Smooth muscle cell (in vitro differentiated cells): ENCODE measurements at regions not wholly inside any gene's neighbourhood (a gene's known extent, or its start where the extent isn't known, plus 50 kb on each side); places are given as distances from the start of the nearest gene placed in this dataset.

Experiments
- DNase-seq: peaks from one replicate; lab custom pipeline; 2025; ENCODE audit not compliant: unreplicated experiment; lab: John Stamatoyannopoulos, UW
- H2AFZ ChIP-seq: fragments of 200-600 bp; sonication (generic); 2 replicates; pipeline ENCODE4 v1.6.0; 2016; ENCODE audit warnings: antibody characterized with exemption, low read depth, mild to moderate bottlenecking
- H3F3A ChIP-seq: fragments of 200-600 bp; sonication (generic); 2 replicates; pipeline ENCODE4 v1.6.0; 2017; ENCODE audit warnings: antibody characterized with exemption, low read depth
- H3K27ac ChIP-seq: fragments of 200-600 bp; sonication (generic); 2 replicates; pipeline ENCODE4 v1.5.1; 2016; ENCODE audit warnings: low read depth, mild to moderate bottlenecking
- H3K27me3 ChIP-seq: fragments of 200-600 bp; sonication (generic); 2 replicates; pipeline ENCODE4 v1.6.1; 2016; ENCODE audit warnings: low read depth, mild to moderate bottlenecking
- H3K36me3 ChIP-seq: fragments of 200-600 bp; sonication (generic); 2 replicates; pipeline ENCODE4 v1.5.1; 2016; ENCODE audit warnings: low read depth
- H3K4me1 ChIP-seq: fragments of 200-600 bp; sonication (generic); 2 replicates; pipeline ENCODE4 v1.5.1; 2016; ENCODE audit warnings: low read depth
- H3K4me2 ChIP-seq: fragments of 200-600 bp; sonication (generic); 2 replicates; pipeline ENCODE4 v1.6.0; 2016; ENCODE audit warnings: mild to moderate bottlenecking
- H3K4me3 ChIP-seq: fragments of 200-600 bp; sonication (generic); 2 replicates; pipeline ENCODE4 v1.5.1; 2016; ENCODE audit warnings: mild to moderate bottlenecking
- H3K79me2 ChIP-seq: fragments of 200-600 bp; sonication (generic); 2 replicates; pipeline ENCODE4 v1.6.0; 2016; ENCODE audit warnings: low read depth, mild to moderate bottlenecking
- H3K9ac ChIP-seq: fragments of 200-600 bp; sonication (generic); 2 replicates; pipeline ENCODE4 v1.6.0; 2016; ENCODE audit warnings: low read depth
- H3K9me3 ChIP-seq: fragments of 200-600 bp; sonication (generic); replicated peaks from 2 replicates; pipeline ENCODE4 v1.5.1; 2016; ENCODE audit warnings: low read depth
- H4K20me1 ChIP-seq: fragments of 200-600 bp; sonication (generic); 2 replicates; pipeline ENCODE4 v1.6.0; 2016; ENCODE audit warnings: low read depth
- WGBS: methylation state at CpG from one replicate; pipeline ENCODE4 v1.1.7; 2016; ENCODE audit warnings: low lambda C conversion rate; 5-methylcytosine and 5-hydroxymethylcytosine counted together
- TF ChIP-seq, protein P1 (sequence below): fragments of 200-600 bp; sonication (generic); IDR thresholded peaks from 2 replicates; pipeline ENCODE4 v1.5.1; 2017; ENCODE audit warnings: borderline replicate concordance, mild to moderate bottlenecking, antibody characterized with exemption; ENCODE audit not compliant: insufficient read depth, poor library complexity, severe bottlenecking

DNA sequence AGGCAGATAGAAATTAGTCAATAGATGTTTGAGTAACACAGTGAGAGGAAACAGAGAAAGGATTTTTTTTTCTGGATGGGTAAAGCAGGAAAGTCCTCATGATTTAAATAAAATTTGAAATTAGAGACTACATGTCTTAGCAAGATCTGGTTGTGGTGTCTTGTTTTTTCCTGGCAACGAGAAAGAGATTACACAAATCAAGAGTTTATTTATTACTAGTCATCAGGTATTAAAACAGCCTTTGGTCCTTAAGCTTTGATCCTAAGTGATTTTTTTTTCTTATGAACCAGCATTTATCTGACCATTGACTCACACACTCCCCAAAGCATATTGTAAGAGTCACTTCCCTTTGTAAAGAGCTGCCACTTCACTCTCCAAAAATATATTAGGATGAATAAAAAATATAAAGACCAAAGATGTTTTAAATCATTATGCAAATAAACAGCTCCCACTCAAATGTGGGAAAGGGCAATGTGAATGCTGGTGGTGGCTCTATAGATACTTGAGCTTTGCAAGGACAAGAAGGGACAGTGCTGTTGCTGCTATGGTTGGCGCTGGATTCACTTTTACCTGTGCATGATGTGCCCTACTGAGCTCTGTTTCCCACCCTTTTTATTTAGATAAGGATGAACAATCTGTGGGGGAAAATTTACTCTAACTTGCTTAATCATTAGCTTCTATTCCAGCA is 1726.5 kb downstream of the MAT2B start:
- 43% methylated on average over 2 of the region's 2 CpGs for WGBS
- TF ChIP-seq, protein P1, sequence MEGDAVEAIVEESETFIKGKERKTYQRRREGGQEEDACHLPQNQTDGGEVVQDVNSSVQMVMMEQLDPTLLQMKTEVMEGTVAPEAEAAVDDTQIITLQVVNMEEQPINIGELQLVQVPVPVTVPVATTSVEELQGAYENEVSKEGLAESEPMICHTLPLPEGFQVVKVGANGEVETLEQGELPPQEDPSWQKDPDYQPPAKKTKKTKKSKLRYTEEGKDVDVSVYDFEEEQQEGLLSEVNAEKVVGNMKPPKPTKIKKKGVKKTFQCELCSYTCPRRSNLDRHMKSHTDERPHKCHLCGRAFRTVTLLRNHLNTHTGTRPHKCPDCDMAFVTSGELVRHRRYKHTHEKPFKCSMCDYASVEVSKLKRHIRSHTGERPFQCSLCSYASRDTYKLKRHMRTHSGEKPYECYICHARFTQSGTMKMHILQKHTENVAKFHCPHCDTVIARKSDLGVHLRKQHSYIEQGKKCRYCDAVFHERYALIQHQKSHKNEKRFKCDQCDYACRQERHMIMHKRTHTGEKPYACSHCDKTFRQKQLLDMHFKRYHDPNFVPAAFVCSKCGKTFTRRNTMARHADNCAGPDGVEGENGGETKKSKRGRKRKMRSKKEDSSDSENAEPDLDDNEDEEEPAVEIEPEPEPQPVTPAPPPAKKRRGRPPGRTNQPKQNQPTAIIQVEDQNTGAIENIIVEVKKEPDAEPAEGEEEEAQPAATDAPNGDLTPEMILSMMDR: no peak

GRCh38 chr5:165232509-165233028 is 1727.2 kb downstream of the MAT2B start:
- Histone ChIP-seq H3K79me2 (no peaks in the 10 kb centered on the region), H3K9me3 (no peaks in the 10 kb centered on the region), H3F3A (no peaks in the 10 kb centered on the region), H3K4me3 (no peak overlapping the region), H3K9ac (no peak overlapping the region), H3K4me1 (no peaks in the 10 kb centered on the region), H2AFZ (peak overlapping the region; percentile 38), H4K20me1 (no peaks in the 10 kb centered on the region), H3K27me3 (no peaks in the 10 kb centered on the region), H3K36me3 (no peaks in the 10 kb centered on the region), H3K4me2 (peak overlapping the region; percentile 68), H3K27ac (no peak overlapping the region)
- WGBS: 31% methylated on average over 4 of the region's 4 CpGs
- TF ChIP-seq, protein P1: no peak
- DNase-seq: no peak

More for the DNA sequence above, 1726.5 kb downstream of the MAT2B start:
- DNase-seq: no peak
- Histone ChIP-seq H3K27me3 (no peaks in the 10 kb centered on the region), H3K4me1 (no peaks in the 10 kb centered on the region), H3K79me2 (no peaks in the 10 kb centered on the region), H4K20me1 (no peaks in the 10 kb centered on the region), H3K4me3 (no peak overlapping the region), H3F3A (no peaks in the 10 kb centered on the region), H3K4me2 (peak overlapping the region; percentile 68), H3K27ac (no peak overlapping the region), H3K9me3 (no peaks in the 10 kb centered on the region), H3K36me3 (no peaks in the 10 kb centered on the region), H3K9ac (no peak overlapping the region), H2AFZ (peak overlapping the region; percentile 38)

GRCh38 chr5:165241811-165242210 is 1736.4 kb downstream of the MAT2B start:
- Histone ChIP-seq H3K9ac (no peak overlapping the region), H3K9me3 (no peaks in the 10 kb centered on the region), H3K4me3 (no peak overlapping the region), H3K36me3 (no peaks in the 10 kb centered on the region), H3K4me2 (no peak overlapping the region), H3F3A (no peaks in the 10 kb centered on the region), H3K79me2 (no peaks in the 10 kb centered on the region), H2AFZ (no peak overlapping the region), H3K27me3 (no peaks in the 10 kb centered on the region), H3K27ac (no peak overlapping the region), H3K4me1 (no peaks in the 10 kb centered on the region), H4K20me1 (no peaks in the 10 kb centered on the region)
- TF ChIP-seq, protein P1: no peak
- DNase-seq: no peak
- 95% methylated on average over 1 of the region's 1 CpG for WGBS

- Histone ChIP-seq H3K4me3 (no peak overlapping the region), H2AFZ (no peak overlapping the region), H4K20me1 (no peaks in the 10 kb centered on the region), H3K36me3 (no peaks in the 10 kb centered on the region), H3K27me3 (no peaks in the 10 kb centered on the region), H3K9me3 (no peaks in the 10 kb centered on the region), H3K4me1 (no peaks in the 10 kb centered on the region), H3K9ac (no peak overlapping the region), H3F3A (no peaks in the 10 kb centered on the region), H3K79me2 (no peaks in the 10 kb centered on the region), H3K27ac (no peak overlapping the region), H3K4me2 (no peak overlapping the region)
- no peak for DNase-seq
- WGBS: 76% methylated on average over 2 of the region's 2 CpGs
- TF ChIP-seq, protein P1: no peak
Measured at GRCh38 chr5:165242646-165243045, 1737.2 kb downstream of the MAT2B start.
